HepG2 (cell line): ENCODE measurements at regions not wholly inside any gene's neighbourhood (a gene's known extent, or its start where the extent isn't known, plus 50 kb on each side); places are given as distances from the start of the nearest gene placed in this dataset.

Source experiments
- CBX2 ChIP-seq, 2 experiments: fragments of 200-600 bp in 1 of 2; sonication (generic); formaldehyde crosslinking in 1 of 2; IDR thresholded peaks; 2 replicates each; pipeline versions ENCODE4 v1.7.0 to v1.8.1; 2018 to 2022; ENCODE audit warnings: low read depth in 2 of 2, low read length in 1 of 2, mild to moderate bottlenecking in 1 of 2, missing genetic modification reagents in 1 of 2
- EED ChIP-seq: sonication (generic); formaldehyde crosslinking; IDR thresholded peaks from 2 replicates; pipeline ENCODE4 v1.5.0; 2020; ENCODE audit warnings: mild to moderate bottlenecking, missing genetic modification reagents
- EP300 ChIP-seq, 3 experiments: sonication (generic) in 1 of 3; formaldehyde crosslinking in 1 of 3; IDR thresholded peaks; 2 replicates each; pipeline versions ENCODE4 v1.5.1 to v1.6.1; 2011 to 2020; ENCODE audit warnings: low read depth in 2 of 3, low read length in 2 of 3, borderline replicate concordance in 1 of 3, improper control_type of control experiment in 1 of 3, mild to moderate bottlenecking in 1 of 3, missing genetic modification reagents in 1 of 3, moderate library complexity in 1 of 3
- EZH2 ChIP-seq: conservative IDR thresholded peaks from 2 replicates; pipeline ENCODE4 v1.6.1; 2012; ENCODE audit warnings: mild to moderate bottlenecking, low read depth, low read length, moderate library complexity
- JUNB ChIP-seq: sonication (generic); formaldehyde crosslinking; IDR thresholded peaks from 2 replicates; pipeline ENCODE4 v1.8.0; 2022; ENCODE audit warnings: missing genetic modification reagents, mild to moderate bottlenecking, borderline replicate concordance
- MXI1 ChIP-seq: IDR thresholded peaks from 3 replicates; pipeline ENCODE4 v1.6.1; 2012; ENCODE audit warnings: low read depth, low read length, inconsistent platforms, borderline replicate concordance
- NRL ChIP-seq: sonication (generic); formaldehyde crosslinking; IDR thresholded peaks from 2 replicates; pipeline ENCODE4 v1.5.0; 2020; ENCODE audit warnings: missing genetic modification reagents, mild to moderate bottlenecking, moderate library complexity, borderline replicate concordance
- POLR2A ChIP-seq, 2 experiments: IDR thresholded peaks; 2 replicates each; pipeline ENCODE4 v1.6.1; 2011; ENCODE audit warnings: low read depth in 2 of 2, low read length in 2 of 2, mild to moderate bottlenecking in 1 of 2, moderate library complexity in 1 of 2; ENCODE audit not compliant: insufficient read depth in 1 of 2
- TBX2 ChIP-seq: sonication (generic); formaldehyde crosslinking; IDR thresholded peaks from 2 replicates; pipeline ENCODE4 v1.5.0; 2020; ENCODE audit warnings: missing genetic modification reagents, mild to moderate bottlenecking, borderline replicate concordance
- THAP8 ChIP-seq: sonication (generic); formaldehyde crosslinking; IDR thresholded peaks from 2 replicates; pipeline ENCODE4 v1.5.1; 2020; ENCODE audit warnings: missing genetic modification reagents, mild to moderate bottlenecking, borderline replicate concordance
- ZNF24 ChIP-seq: fragments of 450-650 bp; IDR thresholded peaks from 2 replicates; pipeline ENCODE4 v1.6.1; 2017; ENCODE audit warnings: antibody characterized with exemption, mild to moderate bottlenecking
- ZNF614 ChIP-seq: IDR thresholded peaks from 2 replicates; pipeline ENCODE4 v1.6.1; 2018; ENCODE audit warnings: missing biosample characterization, missing genetic modification reagents, inconsistent platforms, borderline replicate concordance
- ZNF768 ChIP-seq: sonication (generic); formaldehyde crosslinking; IDR thresholded peaks from 2 replicates; pipeline ENCODE4 v1.4.0; 2020; ENCODE audit warnings: missing genetic modification reagents
- TF ChIP-seq, protein P1 (sequence below): sonication (generic); formaldehyde crosslinking; IDR thresholded peaks from 2 replicates; pipeline ENCODE4 v1.5.0; 2020; ENCODE audit warnings: mild to moderate bottlenecking, missing genetic modification reagents, moderate library complexity

DNA sequence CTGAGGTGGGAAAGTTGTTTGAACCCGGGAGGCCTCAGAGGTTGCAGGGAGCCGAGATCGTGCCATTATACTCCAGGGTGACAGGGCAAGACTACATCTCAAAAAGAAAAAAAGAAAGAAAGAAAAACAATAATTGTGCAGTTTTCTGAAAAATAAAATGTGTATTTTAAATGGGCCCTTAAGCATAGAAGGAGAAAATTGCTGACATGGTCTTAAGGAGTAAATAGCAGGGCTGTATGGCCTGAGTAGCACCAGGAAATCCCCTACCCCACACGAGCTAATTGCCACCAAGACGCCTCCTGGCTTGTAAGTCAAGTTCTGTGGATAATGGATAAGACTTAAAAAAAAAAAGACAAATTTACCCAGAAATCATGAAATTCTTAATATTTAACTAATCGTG lies 271.4 kb upstream of the NCKAP5 start:
- no peak for TF ChIP-seq ZNF768 (CRISPR knock-in tag)
- TF ChIP-seq, protein P1, sequence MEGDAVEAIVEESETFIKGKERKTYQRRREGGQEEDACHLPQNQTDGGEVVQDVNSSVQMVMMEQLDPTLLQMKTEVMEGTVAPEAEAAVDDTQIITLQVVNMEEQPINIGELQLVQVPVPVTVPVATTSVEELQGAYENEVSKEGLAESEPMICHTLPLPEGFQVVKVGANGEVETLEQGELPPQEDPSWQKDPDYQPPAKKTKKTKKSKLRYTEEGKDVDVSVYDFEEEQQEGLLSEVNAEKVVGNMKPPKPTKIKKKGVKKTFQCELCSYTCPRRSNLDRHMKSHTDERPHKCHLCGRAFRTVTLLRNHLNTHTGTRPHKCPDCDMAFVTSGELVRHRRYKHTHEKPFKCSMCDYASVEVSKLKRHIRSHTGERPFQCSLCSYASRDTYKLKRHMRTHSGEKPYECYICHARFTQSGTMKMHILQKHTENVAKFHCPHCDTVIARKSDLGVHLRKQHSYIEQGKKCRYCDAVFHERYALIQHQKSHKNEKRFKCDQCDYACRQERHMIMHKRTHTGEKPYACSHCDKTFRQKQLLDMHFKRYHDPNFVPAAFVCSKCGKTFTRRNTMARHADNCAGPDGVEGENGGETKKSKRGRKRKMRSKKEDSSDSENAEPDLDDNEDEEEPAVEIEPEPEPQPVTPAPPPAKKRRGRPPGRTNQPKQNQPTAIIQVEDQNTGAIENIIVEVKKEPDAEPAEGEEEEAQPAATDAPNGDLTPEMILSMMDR (CRISPR knock-in tag): no peak
- no peak for TF ChIP-seq MXI1
- TF ChIP-seq POLR2A (IDR thresholded peaks at IDR 0.05; ENCODE audit: insufficient read depth in 1 of 2, low read depth in 2 of 2, low read length in 2 of 2): no peak
- TF ChIP-seq ZNF24: no peak
- TF ChIP-seq THAP8 (CRISPR knock-in tag): no peak
- no peak for TF ChIP-seq EP300 (IDR thresholded peaks at IDR 0.05; ENCODE audit: low read depth in 2 of 2, low read length in 2 of 2)
- no peak for TF ChIP-seq EP300 (CRISPR knock-in tag; IDR thresholded peaks at IDR 0.05; ENCODE audit: borderline replicate concordance)
- TF ChIP-seq CBX2 (IDR thresholded peaks at IDR 0.05; ENCODE audit: low read depth, low read length): no peak
- no peak for TF ChIP-seq CBX2 (CRISPR knock-in tag; IDR thresholded peaks at IDR 0.05; ENCODE audit: low read depth)
- TF ChIP-seq ZNF614: no peak
- TF ChIP-seq TBX2 (CRISPR knock-in tag): no peak
- TF ChIP-seq JUNB (CRISPR knock-in tag): no peak
- no peak for TF ChIP-seq EZH2
- TF ChIP-seq EED (CRISPR knock-in tag): no peak
- TF ChIP-seq NRL: no peak
